HCEC 1CT (cell line): ENCODE measurements at regions not wholly inside any gene's neighbourhood (a gene's known extent, or its start where the extent isn't known, plus 50 kb on each side); places are given as distances from the start of the nearest gene placed in this dataset.
A peak's percentile ranks its signal among the peaks of the same experiment; 100 is the strongest.

Source experiments
- DNase-seq: peaks from one replicate; pipeline ENCODE4 v3.0.0-alpha.2; 2017

GRCh38 chr10:105969884-105970377, 1194.6 kb downstream of the SORCS1 start:
- no peak for DNase-seq

GRCh38 chr10:105968666-105969065, 1195.8 kb downstream of the SORCS1 start:
- no peak for DNase-seq

- no peak for DNase-seq
These were observed 1197.2 kb downstream of the SORCS1 start for GRCh38 chr10:105967256-105967655.

GRCh38 chr10:105965141-105965540, 1199.4 kb downstream of the SORCS1 start:
- DNase-seq: no peak

- DNase-seq: no peak
These were observed 1200.5 kb downstream of the SORCS1 start for GRCh38 chr10:105964009-105964408.

- no peak for DNase-seq
These were observed 1201.1 kb downstream of the SORCS1 start for GRCh38 chr10:105963334-105963884.

GRCh38 chr10:105956550-105956949, 1208.0 kb downstream of the SORCS1 start:
- DNase-seq: no peak

GRCh38 chr10:105953861-105954260, 1210.6 kb downstream of the SORCS1 start:
- no peak for DNase-seq

GRCh38 chr10:105953056-105953455, 1211.5 kb downstream of the SORCS1 start:
- DNase-seq: no peak

GRCh38 chr10:105952153-105952552, 1212.4 kb downstream of the SORCS1 start:
- no peak for DNase-seq

- peak; percentile 31 for DNase-seq
These were observed 1214.1 kb downstream of the SORCS1 start for GRCh38 chr10:105950410-105950809.

GRCh38 chr10:105949721-105950120, 1214.8 kb downstream of the SORCS1 start:
- no peak for DNase-seq

- no peak for DNase-seq
These were observed 1239.3 kb downstream of the SORCS1 start for GRCh38 chr10:105925045-105925785.

GRCh38 chr10:105921348-105921747, 1243.2 kb downstream of the SORCS1 start:
- DNase-seq: no peak

- DNase-seq: no peak
These were observed 1250.1 kb downstream of the SORCS1 start for GRCh38 chr10:105914432-105914831.

GRCh38 chr10:105908701-105909100, 1255.8 kb downstream of the SORCS1 start:
- no peak for DNase-seq

GRCh38 chr10:105885495-105885894, 1244.4 kb downstream of the SORCS3 start:
- no peak for DNase-seq

- no peak for DNase-seq
These were observed 1238.3 kb downstream of the SORCS3 start for GRCh38 chr10:105879401-105879800.

GRCh38 chr10:105875050-105875449, 1234.0 kb downstream of the SORCS3 start:
- DNase-seq: no peak

- DNase-seq: no peak
These were observed 1231.6 kb downstream of the SORCS3 start for GRCh38 chr10:105872665-105873064.

- DNase-seq: no peak
These were observed 1227.8 kb downstream of the SORCS3 start for GRCh38 chr10:105868935-105869334.

GRCh38 chr10:105864854-105865253, 1223.8 kb downstream of the SORCS3 start:
- DNase-seq: no peak

- no peak for DNase-seq
These were observed 1216.5 kb downstream of the SORCS3 start for GRCh38 chr10:105857268-105858264.
